Omental fat pad (tissue), 3 donors: ENCODE measurements at regions not wholly inside any gene's neighbourhood (a gene's known extent, or its start where the extent isn't known, plus 50 kb on each side); places are given as distances from the start of the nearest gene placed in this dataset.

ENCODE experiments used
- ATAC-seq: fragments of 150-250 bp; one replicate; pipeline ENCODE4 v1.9.1; 2016; ENCODE audit warnings: mild to moderate bottlenecking, moderate library complexity; ENCODE audit not compliant: low FRiP score
- DNase-seq: peaks from one replicate; pipeline ENCODE4 v3.0.0-alpha.2; 2019; ENCODE audit warnings: low spot score
- CTCF ChIP-seq, 3 donors: fragments of 450-650 bp; IDR thresholded peaks; one replicate each; pipeline ENCODE4 v1.5.1; 2016 to 2017; ENCODE audit warnings: antibody characterized with exemption in 3 of 3, mild to moderate bottlenecking in 3 of 3, moderate library complexity in 2 of 3

GRCh38 chr3:61505197-61505596 lies 56.2 kb upstream of the PTPRG start:
- no peak for TF ChIP-seq CTCF (IDR thresholded peaks at IDR 0.05)
- ATAC-seq, result no peak
- DNase-seq, result no peak

DNA sequence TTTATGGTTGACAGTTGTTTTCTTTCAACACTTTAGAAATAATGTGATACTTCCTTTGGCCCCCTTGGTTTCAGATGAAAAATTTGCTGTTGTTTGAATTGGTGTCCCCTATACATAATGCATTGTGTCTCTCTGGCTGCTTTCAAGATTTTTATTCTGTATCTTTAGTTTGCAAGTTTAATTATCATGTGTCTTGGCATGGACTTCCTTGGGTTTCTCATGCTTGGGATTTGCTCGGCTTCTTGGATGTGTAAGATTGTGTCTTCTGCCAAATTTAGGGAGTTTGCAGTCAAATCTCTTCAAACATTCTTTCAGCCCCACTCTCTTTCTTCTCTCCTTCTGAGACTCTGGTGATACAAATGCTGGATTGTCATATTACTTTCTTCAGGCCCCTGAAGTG lies 53.4 kb upstream of the PTPRG start:
- DNase-seq, result no peak
- TF ChIP-seq CTCF (IDR thresholded peaks at IDR 0.05), result no peak
- ATAC-seq, result no peak
